Trophoblast cell (in vitro differentiated cells and primary cell): ENCODE measurements at regions not wholly inside any gene's neighbourhood (a gene's known extent, or its start where the extent isn't known, plus 50 kb on each side); places are given as distances from the start of the nearest gene placed in this dataset.

ENCODE experiments used
- DNase-seq, 2 donors: peaks; one replicate each; pipeline ENCODE4 v3.0.0-alpha.2; 2016
- H2AFZ ChIP-seq: 2 replicates; pipeline ENCODE4 v1.6.1; 2013; ENCODE audit warnings: low read length, moderate library complexity, mild to moderate bottlenecking; ENCODE audit not compliant: insufficient read depth, poor library complexity
- H2AK5ac ChIP-seq: 2 replicates; pipeline ENCODE4 v1.6.1; 2013; ENCODE audit warnings: mild to moderate bottlenecking, low read length
- H2BK120ac ChIP-seq: 2 replicates; pipeline ENCODE4 v1.6.1; 2013; ENCODE audit warnings: low read length, mild to moderate bottlenecking, moderate library complexity; ENCODE audit not compliant: insufficient read depth, poor library complexity
- H2BK12ac ChIP-seq: 2 replicates; pipeline ENCODE4 v1.6.1; 2013; ENCODE audit warnings: mild to moderate bottlenecking, low read length, moderate library complexity
- H2BK5ac ChIP-seq: 2 replicates; pipeline ENCODE4 v1.6.1; 2013; ENCODE audit warnings: low read length, low read depth, moderate library complexity, mild to moderate bottlenecking; ENCODE audit not compliant: poor library complexity
- H3K14ac ChIP-seq: 2 replicates; pipeline ENCODE4 v1.6.1; 2013; ENCODE audit warnings: mild to moderate bottlenecking, low read length
- H3K18ac ChIP-seq: 2 replicates; pipeline ENCODE4 v1.6.1; 2013; ENCODE audit warnings: mild to moderate bottlenecking, low read length
- H3K23ac ChIP-seq: 2 replicates; pipeline ENCODE4 v1.6.1; 2013; ENCODE audit warnings: low read length
- H3K27ac ChIP-seq: 2 replicates; pipeline ENCODE4 v1.5.1; 2013; ENCODE audit warnings: low read depth, mild to moderate bottlenecking, inconsistent platforms, low read length, moderate library complexity
- H3K27me3 ChIP-seq: 2 replicates; pipeline ENCODE4 v1.6.1; 2013; ENCODE audit warnings: inconsistent platforms, mild to moderate bottlenecking, low read length, moderate library complexity; ENCODE audit not compliant: insufficient read depth
- H3K36me3 ChIP-seq, 2 experiments: 1 replicate in 1 of 2; 2 replicates in 1 of 2; pipeline ENCODE4 v1.6.1; 2013; ENCODE audit warnings: low read length in 2 of 2, mild to moderate bottlenecking in 2 of 2, moderate library complexity in 1 of 2; ENCODE audit not compliant: insufficient read depth in 2 of 2, control insufficient read depth in 1 of 2
- H3K4ac ChIP-seq: 2 replicates; pipeline ENCODE4 v1.6.1; 2013; ENCODE audit warnings: low read depth, mild to moderate bottlenecking, low read length, moderate library complexity
- H3K4me1 ChIP-seq, 2 experiments: 1 replicate in 1 of 2; 2 replicates in 1 of 2; pipeline ENCODE4 v1.6.1; 2013; ENCODE audit warnings: low read length in 2 of 2, mild to moderate bottlenecking in 2 of 2, moderate library complexity in 1 of 2; ENCODE audit not compliant: insufficient read depth in 2 of 2, control insufficient read depth in 1 of 2
- H3K4me2 ChIP-seq: 2 replicates; pipeline ENCODE4 v1.6.1; 2013; ENCODE audit warnings: inconsistent platforms, mild to moderate bottlenecking, low read length, moderate library complexity
- H3K4me3 ChIP-seq: 2 replicates; pipeline ENCODE4 v1.5.1; 2013; ENCODE audit warnings: mild to moderate bottlenecking, low read depth, low read length, inconsistent platforms
- H3K79me1 ChIP-seq: one replicate; pipeline ENCODE4 v1.6.1; 2013; ENCODE audit warnings: low read length
- H3K79me2 ChIP-seq: 2 replicates; pipeline ENCODE4 v1.6.1; 2013; ENCODE audit warnings: low read length, mild to moderate bottlenecking; ENCODE audit not compliant: control insufficient read depth, insufficient read depth, poor library complexity
- H3K9ac ChIP-seq: 2 replicates; pipeline ENCODE4 v1.6.1; 2013; ENCODE audit warnings: mild to moderate bottlenecking, low read length
- H3K9me3 ChIP-seq: 2 replicates; pipeline ENCODE4 v1.6.1; 2013; ENCODE audit warnings: low read depth, mild to moderate bottlenecking, control low read depth, inconsistent platforms, low read length; ENCODE audit not compliant: insufficient read depth
- H4K12ac ChIP-seq: 2 replicates; pipeline ENCODE4 v1.6.1; 2013; ENCODE audit warnings: low read depth, mild to moderate bottlenecking, low read length, moderate library complexity
- H4K8ac ChIP-seq: 2 replicates; pipeline ENCODE4 v1.6.1; 2013; ENCODE audit warnings: low read depth, mild to moderate bottlenecking, low read length, moderate library complexity
- H4K91ac ChIP-seq: one replicate; pipeline ENCODE4 v1.6.1; 2013; ENCODE audit warnings: low read depth, mild to moderate bottlenecking, low read length, moderate library complexity
- WGBS: extraction: QIAGEN DNeasy Blood & Tissue Kit; methylation state at CpG from one replicate; pipeline ENCODE4 v1.1.7; 2013; ENCODE audit warnings: missing lambda C conversion rate; ENCODE audit not compliant: insufficient read length, insufficient coverage; ENCODE audit errors: extremely low coverage; 5-methylcytosine and 5-hydroxymethylcytosine counted together

DNA sequence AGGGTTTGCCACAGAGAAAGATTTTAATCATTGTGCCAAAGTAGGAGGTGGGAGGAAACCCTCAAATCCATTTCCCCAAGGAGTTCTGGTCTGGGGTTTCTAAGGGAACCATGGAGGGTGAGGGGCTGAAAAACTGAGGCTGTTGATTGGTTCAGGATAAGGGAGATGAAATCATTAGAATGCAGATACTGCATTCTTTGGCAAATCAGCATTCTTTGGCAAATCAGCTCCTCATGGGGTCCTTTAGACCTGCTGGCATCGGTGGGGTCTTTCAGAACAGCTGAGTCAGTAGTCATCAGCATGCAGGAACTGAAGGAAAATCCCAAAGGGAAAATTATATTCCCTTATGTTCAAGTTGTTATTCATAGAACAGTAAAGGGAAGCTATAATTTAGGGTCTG, 585.5 kb downstream of the ISL1 start:
- no peak overlapping the region for H2AFZ ChIP-seq
- no peak overlapping the region for H3K4ac ChIP-seq
- WGBS: no CpG with 5 or more reads among the region's 1 CpG

DNA sequence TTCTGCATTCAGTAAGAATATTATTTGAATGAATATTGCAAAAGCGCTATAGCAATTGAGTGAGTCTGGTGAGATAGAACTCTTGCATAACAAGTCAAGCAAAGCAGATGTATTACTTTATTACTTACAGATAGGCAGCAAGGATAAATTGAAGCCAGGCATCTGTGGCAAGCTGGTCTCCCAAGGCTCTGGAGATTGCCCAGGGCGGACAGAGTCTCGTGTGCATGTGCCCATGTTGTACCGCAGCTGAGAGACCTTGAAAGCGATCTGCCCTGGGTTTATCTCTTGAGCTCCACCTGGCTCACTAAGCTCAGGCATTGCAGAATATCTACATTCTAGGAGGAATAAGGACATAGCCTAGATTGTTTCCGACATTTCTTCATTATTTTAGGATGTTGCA, 591.6 kb downstream of the ISL1 start:
- no peak overlapping the region for H4K12ac ChIP-seq
- no peak overlapping the region for H4K91ac ChIP-seq
- no peak overlapping the region for H2BK12ac ChIP-seq
- no peaks in the 10 kb centered on the region for H3K27me3 ChIP-seq
- no peak overlapping the region for H2BK120ac ChIP-seq
- no peaks in the 10 kb centered on the region for H3K36me3 ChIP-seq
- H4K8ac ChIP-seq: no peak overlapping the region
- H3K27ac ChIP-seq: no peak overlapping the region
- DNase-seq: no peak
- no peaks in the 10 kb centered on the region for H3K4me1 ChIP-seq
- H3K9ac ChIP-seq: no peak overlapping the region
- no peak overlapping the region for H2AK5ac ChIP-seq
- H3K4ac ChIP-seq: no peak overlapping the region
- H3K4me3 ChIP-seq: no peak overlapping the region
- no peaks in the 10 kb centered on the region for H3K79me2 ChIP-seq
- H3K14ac ChIP-seq: no peak overlapping the region
- no peak overlapping the region for H2BK5ac ChIP-seq
- H3K18ac ChIP-seq: no peak overlapping the region
- no peak overlapping the region for H3K4me2 ChIP-seq
- no peak overlapping the region for H3K23ac ChIP-seq
- no CpG with 5 or more reads among the region's 6 CpGs for WGBS
- H2AFZ ChIP-seq: no peak overlapping the region
- no peaks in the 10 kb centered on the region for H3K79me1 ChIP-seq
- H3K9me3 ChIP-seq: no peaks in the 10 kb centered on the region

More for the DNA sequence above, 585.5 kb downstream of the ISL1 start:
- Histone ChIP-seq H3K23ac (no peak overlapping the region), H4K12ac (no peak overlapping the region), H3K79me2 (no peaks in the 10 kb centered on the region), H3K36me3 (no peaks in the 10 kb centered on the region), H3K27ac (no peak overlapping the region), H2BK12ac (no peak overlapping the region), H3K9ac (no peak overlapping the region), H3K79me1 (no peaks in the 10 kb centered on the region), H4K91ac (no peak overlapping the region), H3K18ac (no peak overlapping the region), H2BK120ac (no peak overlapping the region), H3K4me3 (no peak overlapping the region), H2BK5ac (no peak overlapping the region), H3K4me2 (no peak overlapping the region), H4K8ac (no peak overlapping the region), H3K9me3 (no peaks in the 10 kb centered on the region), H3K14ac (no peak overlapping the region), H3K27me3 (no peaks in the 10 kb centered on the region), H2AK5ac (no peak overlapping the region), H3K4me1 (no peaks in the 10 kb centered on the region)
- no peak for DNase-seq

DNA sequence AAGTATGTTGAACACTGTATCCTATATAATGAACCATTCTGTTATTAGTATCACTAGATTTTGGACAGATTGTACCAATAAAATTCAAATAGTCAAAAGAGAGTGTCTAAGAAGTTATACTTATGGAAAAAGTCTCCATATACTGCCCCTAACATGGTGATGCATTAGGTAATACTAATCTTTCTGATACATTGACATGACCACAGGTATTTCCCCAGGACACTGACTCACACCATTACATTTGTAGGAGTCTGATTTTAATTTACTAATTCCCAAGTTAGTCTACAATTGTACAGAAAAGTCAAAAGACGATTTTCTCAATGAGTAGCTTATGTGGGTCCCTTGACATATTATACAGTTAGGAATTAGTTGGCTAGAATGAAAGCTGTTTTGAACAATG, 593.8 kb downstream of the ISL1 start:
- Histone ChIP-seq H3K27me3 (no peaks in the 10 kb centered on the region), H3K79me1 (no peaks in the 10 kb centered on the region), H2AK5ac (no peak overlapping the region), H3K23ac (no peak overlapping the region), H4K8ac (no peak overlapping the region), H4K91ac (no peak overlapping the region), H3K9me3 (no peaks in the 10 kb centered on the region), H4K12ac (no peak overlapping the region), H3K4me1 (no peaks in the 10 kb centered on the region), H3K18ac (no peak overlapping the region), H2BK12ac (no peak overlapping the region), H3K4me2 (no peak overlapping the region), H3K36me3 (no peaks in the 10 kb centered on the region), H3K4me3 (no peak overlapping the region), H3K4ac (no peak overlapping the region), H3K14ac (no peak overlapping the region), H2BK120ac (no peak overlapping the region), H2BK5ac (no peak overlapping the region), H3K27ac (no peak overlapping the region), H3K79me2 (no peaks in the 10 kb centered on the region), H3K9ac (no peak overlapping the region), H2AFZ (no peak overlapping the region)
- no CpG with 5 or more reads among the region's 1 CpG for WGBS
- DNase-seq: no peak

DNA sequence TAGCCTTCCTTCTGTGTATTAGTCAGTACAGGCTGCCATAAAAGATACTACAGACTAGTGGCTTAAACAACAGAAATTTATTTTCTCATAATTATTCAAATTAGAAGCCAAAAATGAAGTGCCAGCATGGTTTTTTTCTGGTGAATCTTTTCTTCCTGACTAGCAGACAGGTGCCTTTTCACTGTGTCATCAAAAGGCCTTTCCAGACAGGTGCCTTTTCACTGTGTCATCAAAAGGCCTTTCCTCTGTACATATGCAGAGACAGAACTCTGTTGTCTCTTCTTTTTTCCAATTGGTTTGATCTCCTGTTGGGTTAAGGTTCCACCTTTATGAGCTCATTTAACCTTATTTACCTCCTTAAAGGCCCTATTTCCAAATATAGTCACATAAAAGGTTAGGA, 599.9 kb downstream of the ISL1 start:
- no peaks in the 10 kb centered on the region for H3K79me2 ChIP-seq
- no peak overlapping the region for H3K4me2 ChIP-seq
- no peak overlapping the region for H3K18ac ChIP-seq
- H4K12ac ChIP-seq: no peak overlapping the region
- no peak overlapping the region for H3K27ac ChIP-seq
- no peak overlapping the region for H3K4me3 ChIP-seq
- no peak overlapping the region for H2BK12ac ChIP-seq
- no peaks in the 10 kb centered on the region for H3K79me1 ChIP-seq
- no peak overlapping the region for H3K14ac ChIP-seq
- H2AK5ac ChIP-seq: no peak overlapping the region
- no peak overlapping the region for H3K9ac ChIP-seq
- H2BK120ac ChIP-seq: no peak overlapping the region
- no peaks in the 10 kb centered on the region for H3K36me3 ChIP-seq
- no peak overlapping the region for H2BK5ac ChIP-seq
- no peaks in the 10 kb centered on the region for H3K9me3 ChIP-seq
- H3K23ac ChIP-seq: no peak overlapping the region
- no peak overlapping the region for H2AFZ ChIP-seq
- H4K8ac ChIP-seq: no peak overlapping the region
- no peaks in the 10 kb centered on the region for H3K27me3 ChIP-seq
- H4K91ac ChIP-seq: no peak overlapping the region
- DNase-seq: peak; percentile 2 to 11
- H3K4ac ChIP-seq: no peak overlapping the region
- no peaks in the 10 kb centered on the region for H3K4me1 ChIP-seq

DNA sequence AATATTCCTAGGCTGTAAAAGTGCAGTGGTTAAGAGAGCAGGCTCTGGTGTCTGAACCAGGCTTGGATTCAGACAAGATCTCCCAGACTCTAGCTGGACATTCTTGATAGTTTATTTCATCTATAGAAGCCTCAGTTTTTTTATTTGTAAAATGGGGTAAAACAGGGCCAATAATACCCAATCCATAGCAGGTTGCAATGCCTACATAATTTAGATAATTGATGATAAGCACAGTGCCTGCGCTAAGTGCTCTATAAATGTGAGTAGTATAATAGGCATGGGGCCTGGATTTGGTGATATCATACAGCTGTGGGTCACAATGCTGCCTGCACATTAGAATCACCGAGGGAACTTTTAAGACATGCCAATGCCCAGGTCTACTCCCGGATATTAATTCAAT, 603.5 kb downstream of the ISL1 start:
- Histone ChIP-seq H3K14ac (no peak overlapping the region), H3K79me2 (no peaks in the 10 kb centered on the region), H2BK5ac (no peak overlapping the region), H3K9ac (no peak overlapping the region), H3K23ac (no peak overlapping the region), H2AK5ac (no peak overlapping the region), H2BK12ac (no peak overlapping the region), H3K9me3 (no peaks in the 10 kb centered on the region), H4K12ac (no peak overlapping the region), H3K27me3 (no peaks in the 10 kb centered on the region), H3K79me1 (no peaks in the 10 kb centered on the region), H3K27ac (no peak overlapping the region), H3K36me3 (no peaks in the 10 kb centered on the region), H2BK120ac (no peak overlapping the region), H3K4ac (no peak overlapping the region), H3K18ac (no peak overlapping the region), H4K91ac (no peak overlapping the region), H4K8ac (no peak overlapping the region), H3K4me1 (no peaks in the 10 kb centered on the region), H3K4me2 (no peak overlapping the region), H3K4me3 (no peak overlapping the region), H2AFZ (no peak overlapping the region)
- no peak for DNase-seq
- no CpG with 5 or more reads among the region's 3 CpGs for WGBS
